ENCODE measurements at regions not wholly inside any gene's neighbourhood (a gene's known extent, or its start where the extent isn't known, plus 50 kb on each side); places are given as distances from the start of the nearest gene placed in this dataset.

GRCh38 chr7:136198168-136198567 lies 221.0 kb upstream of the MTPN start:
- H3K27ac ChIP-seq (ENCODE audit: low read depth in 1 of 2, low read length in 2 of 2) = no peak overlapping the region
- no peaks in the 10 kb centered on the region for H3K27me3 ChIP-seq (ENCODE audit: control insufficient read depth in 4 of 4, insufficient read depth in 4 of 4, low read length in 3 of 4)

GRCh38 chr7:136194878-136195277 lies 217.7 kb upstream of the MTPN start:
- H3K9ac ChIP-seq (ENCODE audit: low read depth in 1 of 2, low read length in 2 of 2) = no peak overlapping the region
- no peaks in the 10 kb centered on the region for H3K4me1 ChIP-seq (ENCODE audit: control insufficient read depth in 4 of 4, insufficient read depth in 4 of 4, low read length in 3 of 4)
- TF ChIP-seq SP1 (IDR thresholded peaks at IDR 0.05) (no peak), EGR1 (IDR thresholded peaks at IDR 0.05; ENCODE audit: low read depth in 2 of 2) (no peak), FOXA1 (IDR thresholded peaks at IDR 0.05) (no peak), MAX (IDR thresholded peaks at IDR 0.05) (no peak), NR2F2 (IDR thresholded peaks at IDR 0.05) (no peak), REST (IDR thresholded peaks at IDR 0.05) (no peak), GABPA (IDR thresholded peaks at IDR 0.05 in 1 of 2, conservative IDR thresholded peaks at IDR 0.05 in 1 of 2) (no peak), JUND (IDR thresholded peaks at IDR 0.05) (no peak)
- TF ChIP-seq, protein P1, sequence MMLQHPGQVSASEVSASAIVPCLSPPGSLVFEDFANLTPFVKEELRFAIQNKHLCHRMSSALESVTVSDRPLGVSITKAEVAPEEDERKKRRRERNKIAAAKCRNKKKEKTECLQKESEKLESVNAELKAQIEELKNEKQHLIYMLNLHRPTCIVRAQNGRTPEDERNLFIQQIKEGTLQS (IDR thresholded peaks at IDR 0.05) = no peak
- no peak overlapping the region for H3K4me3 ChIP-seq (ENCODE audit: low read depth in 1 of 3, low read length in 3 of 3)
- no peak overlapping the region for H3K27ac ChIP-seq (ENCODE audit: low read depth in 1 of 2, low read length in 2 of 2)
- no peak for DNase-seq (ENCODE audit: low spot score)
- WGBS = 76% methylated on average over 1 of the region's 1 CpG
- no peaks in the 10 kb centered on the region for H3K27me3 ChIP-seq (ENCODE audit: control insufficient read depth in 4 of 4, insufficient read depth in 4 of 4, low read length in 3 of 4)
- no peaks in the 10 kb centered on the region for H3K36me3 ChIP-seq (ENCODE audit: control insufficient read depth in 4 of 4, insufficient read depth in 3 of 4, low read depth in 1 of 4, low read length in 3 of 4)
- H3K9me3 ChIP-seq (ENCODE audit: control insufficient read depth in 4 of 4, low read length in 3 of 4) = peaks cover 0 to 7% (median 0%) of the 10 kb centered on the region in 4 donors

More at GRCh38 chr7:136198168-136198567, 221.0 kb upstream of the MTPN start:
- Histone ChIP-seq H3K9ac (ENCODE audit: low read depth in 1 of 2, low read length in 2 of 2) (no peak overlapping the region), H3K36me3 (ENCODE audit: control insufficient read depth in 4 of 4, insufficient read depth in 3 of 4, low read depth in 1 of 4, low read length in 3 of 4) (no peaks in the 10 kb centered on the region), H3K9me3 (ENCODE audit: control insufficient read depth in 4 of 4, low read length in 3 of 4) (peaks cover 0 to 7% (median 0%) of the 10 kb centered on the region in 4 donors), H3K4me3 (ENCODE audit: low read depth in 1 of 3, low read length in 3 of 3) (no peak overlapping the region), H3K4me1 (ENCODE audit: control insufficient read depth in 4 of 4, insufficient read depth in 4 of 4, low read length in 3 of 4) (no peaks in the 10 kb centered on the region)
- TF ChIP-seq RAD21 (IDR thresholded peaks at IDR 0.05) (no peak), NR2F2 (IDR thresholded peaks at IDR 0.05) (no peak), HNF4G (IDR thresholded peaks at IDR 0.05) (no peak), JUND (IDR thresholded peaks at IDR 0.05) (no peak), ZBTB33 (IDR thresholded peaks at IDR 0.05) (no peak), MAX (IDR thresholded peaks at IDR 0.05) (no peak), EGR1 (IDR thresholded peaks at IDR 0.05; ENCODE audit: low read depth in 2 of 2) (no peak), TAF1 (conservative IDR thresholded peaks at IDR 0.05) (no peak)
- DNase-seq (ENCODE audit: low spot score) = no peak
- 27% methylated on average over 1 of the region's 1 CpG for WGBS

Measured in liver (tissue), 7 donors.